GM12878 (cell line): ENCODE measurements at regions not wholly inside any gene's neighbourhood (a gene's known extent, or its start where the extent isn't known, plus 50 kb on each side); places are given as distances from the start of the nearest gene placed in this dataset.

Experiments used
- ATAC-seq: fragments of 200-7000 bp; cut with Tn5 transposase; 3 replicates; pipeline ENCODE4 v1.9.1; 2020; ENCODE audit warnings: mild to moderate bottlenecking, moderate library complexity
- BruUV-seq: library from RNA; stranded (reverse); fragments of 400-500 nt; replicated peaks from 2 replicates; lab custom pipeline; 2021; lab: Mats Ljungman, UMichigan
- CTCF ChIA-PET: fragments of 300-600 bp; sonication (Branson Sonifier 250); formaldehyde crosslinking; extraction: SDS; loops from one replicate; lab custom pipeline; 2021; ENCODE audit warnings: inconsistent platforms; lab: Yijun Ruan, JAX
- POLR2A ChIA-PET: fragments of 350-600 bp; formaldehyde crosslinking; extraction: SDS; loops from one replicate; lab custom pipeline; 2021; ENCODE audit warnings: inconsistent platforms; lab: Charles Lee
- RAD21 ChIA-PET: fragments of 300-600 bp; sonication (Branson Sonifier 250); formaldehyde crosslinking; loops from one replicate; lab custom pipeline; 2023; ENCODE audit warnings: antibody characterized with exemption; ENCODE audit not compliant: unreplicated experiment; lab: Charles Lee
- SMC1A ChIA-PET: fragments of 300-600 bp; sonication (Branson Sonifier 250); formaldehyde crosslinking; loops from one replicate; lab custom pipeline; 2023; ENCODE audit not compliant: unreplicated experiment, uncharacterized antibody; lab: Charles Lee
- DNase-seq: peaks from one replicate; pipeline ENCODE4 v3.0.0-alpha.2; 2011; ENCODE audit warnings: low read depth, low spot score
- FAIRE-seq: peaks from 3 replicates; lab custom pipeline; 2011; peaks lifted over from hg19 to GRCh38; lab: Jason Lieb, UNC
- H2AFZ ChIP-seq: 2 replicates; pipeline ENCODE4 v1.6.0; 2011; ENCODE audit warnings: low read depth, low read length, control low read depth; ENCODE audit not compliant: control insufficient read depth
- H3K27ac ChIP-seq: 2 replicates; pipeline ENCODE4 v1.5.1; 2011; ENCODE audit warnings: control low read depth; ENCODE audit not compliant: control insufficient read depth, insufficient read depth
- H3K27me3 ChIP-seq, 2 experiments: replicated peaks in 1 of 2; 2 replicates each; pipeline versions ENCODE4 v1.6.0 to v1.6.1; 2011; ENCODE audit warnings: low read length in 1 of 2; ENCODE audit not compliant: control insufficient read depth in 2 of 2, insufficient read depth in 2 of 2
- H3K36me3 ChIP-seq, 2 experiments: 2 replicates each; pipeline ENCODE4 v1.5.1; 2011; ENCODE audit warnings: low read length in 1 of 2; ENCODE audit not compliant: control insufficient read depth in 2 of 2, insufficient read depth in 2 of 2
- H3K4me1 ChIP-seq: 2 replicates; pipeline ENCODE4 v1.6.1; 2011; ENCODE audit warnings: mild to moderate bottlenecking, low read length, moderate library complexity, mixed read lengths; ENCODE audit not compliant: control insufficient read depth, insufficient read depth
- H3K4me2 ChIP-seq: 2 replicates; pipeline ENCODE4 v1.6.0; 2011; ENCODE audit warnings: control low read depth; ENCODE audit not compliant: control insufficient read depth, insufficient read depth
- H3K4me3 ChIP-seq: fragments of 200-600 bp; sonication (generic); 2 replicates; pipeline ENCODE4 v1.5.1; 2016
- H3K79me2 ChIP-seq: 2 replicates; pipeline ENCODE4 v1.6.0; 2011; ENCODE audit warnings: low read length; ENCODE audit not compliant: control insufficient read depth, insufficient read depth
- H3K9ac ChIP-seq: 2 replicates; pipeline ENCODE4 v1.8.0; 2011; ENCODE audit warnings: low read length, control low read depth, mixed read lengths; ENCODE audit not compliant: control insufficient read depth, insufficient read depth
- H3K9me3 ChIP-seq: replicated peaks from 3 replicates; pipeline ENCODE4 v1.5.1; 2011; ENCODE audit warnings: mild to moderate bottlenecking, low read length; ENCODE audit not compliant: control insufficient read depth, insufficient read depth
- H4K20me1 ChIP-seq: 2 replicates; pipeline ENCODE4 v1.6.0; 2011; ENCODE audit not compliant: control insufficient read depth, insufficient read depth
- FOS ChIP-seq: IDR thresholded peaks from 3 replicates; pipeline ENCODE4 v1.6.1; 2011; ENCODE audit warnings: borderline replicate concordance; ENCODE audit not compliant: insufficient read length; ENCODE audit errors: extremely low read depth
- FOXM1 ChIP-seq: IDR thresholded peaks from 2 replicates; pipeline ENCODE4 v1.6.1; 2012; ENCODE audit warnings: low read depth, mild to moderate bottlenecking, inconsistent platforms, low read length, moderate library complexity
- IKZF1 ChIP-seq: fragments of 450-650 bp; conservative IDR thresholded peaks from 2 replicates; pipeline ENCODE4 v1.6.1; 2017; ENCODE audit warnings: antibody characterized with exemption, mild to moderate bottlenecking
- JUNB ChIP-seq: IDR thresholded peaks from 2 replicates; pipeline ENCODE4 v1.6.1; 2016; ENCODE audit warnings: antibody characterized with exemption, mild to moderate bottlenecking
- NR2C1 ChIP-seq: fragments of 450-650 bp; IDR thresholded peaks from 2 replicates; pipeline ENCODE4 v1.6.1; 2017; ENCODE audit warnings: antibody characterized with exemption, mild to moderate bottlenecking, moderate library complexity
- SMAD5 ChIP-seq: IDR thresholded peaks from 2 replicates; pipeline ENCODE4 v1.6.1; 2016; ENCODE audit warnings: antibody characterized with exemption, low read depth
- WGBS: methylation state at CpG from one replicate; pipeline ENCODE4 v1.1.6; 2016; ENCODE audit warnings: low lambda C conversion rate; ENCODE audit not compliant: insufficient replicate concordance, insufficient coverage; ENCODE audit errors: missing lambda C conversion rate; 5-methylcytosine and 5-hydroxymethylcytosine counted together
- in situ Hi-C: fragments of 300-500 bp; cut with MboI; formaldehyde crosslinking; loops from 9 replicates; pipeline ENCODE4 v1.14.3; 2018; ENCODE audit warnings: mixed read lengths
- intact Hi-C: fragments of 100-400 bp; cut with micrococcal nuclease; formaldehyde crosslinking; loops from one replicate; pipeline ENCODE4 v1.14.2; 2022; ENCODE audit not compliant: unreplicated experiment
- TF ChIP-seq, protein P1 (sequence below): fragments of 450-650 bp; IDR thresholded peaks from 2 replicates; pipeline ENCODE4 v1.6.1; 2017; ENCODE audit warnings: low read depth, mild to moderate bottlenecking, moderate library complexity

DNA sequence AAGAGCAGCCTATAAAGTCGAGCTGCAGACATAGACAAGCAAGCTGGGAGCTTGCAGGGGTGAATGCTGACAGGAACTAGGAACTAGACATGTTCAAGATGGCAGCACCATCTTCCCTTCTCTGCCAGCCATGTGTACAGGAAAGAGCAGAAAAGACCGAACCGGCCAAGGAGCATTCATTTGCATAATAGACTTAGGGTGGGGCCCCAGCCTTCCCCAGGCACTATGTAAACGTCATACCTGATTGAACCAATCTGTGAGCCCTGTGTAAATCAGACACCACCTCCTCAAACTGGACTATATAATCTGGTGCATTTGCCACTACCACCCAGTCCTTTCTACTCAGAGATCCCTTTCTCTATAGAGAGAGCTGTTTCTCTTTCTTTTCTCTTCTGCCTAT lies 106.9 kb upstream of the FAM3C start:
- intact Hi-C loops, result no loop called here
- H4K20me1 ChIP-seq, result no peaks in the 10 kb centered on the region
- WGBS, result 50% methylated on average over 4 of the region's 4 CpGs
- H3K79me2 ChIP-seq, result no peaks in the 10 kb centered on the region
- H2AFZ ChIP-seq, result no peak overlapping the region
- ChIA-PET CTCF (interaction anchor here (1.4 to 1.9 kb wide), 2 partner anchors 16 to 135 kb away, joined by 4 to 11 read pairs; no protein-coding TSS in a partner anchor), POLR2A (interaction anchor here (0.5 kb wide), 1 partner anchor 28 kb away, joined by 3 read pairs; no protein-coding TSS in a partner anchor), SMC1A (interaction anchor here (1.1 to 1.8 kb wide), 5 partner anchors 18 to 136 kb away, joined by 3 to 5 read pairs (median 4); no protein-coding TSS in a partner anchor), RAD21 (no interaction called here)
- no peaks in the 10 kb centered on the region for H3K27me3 ChIP-seq
- in situ Hi-C loops, result no loop called here
- DNase-seq, result no peak
- no peak for ATAC-seq
- no peak overlapping the region for H3K4me2 ChIP-seq
- H3K4me3 ChIP-seq, result no peak overlapping the region
- H3K9ac ChIP-seq, result no peak overlapping the region
- TF ChIP-seq, protein P1, sequence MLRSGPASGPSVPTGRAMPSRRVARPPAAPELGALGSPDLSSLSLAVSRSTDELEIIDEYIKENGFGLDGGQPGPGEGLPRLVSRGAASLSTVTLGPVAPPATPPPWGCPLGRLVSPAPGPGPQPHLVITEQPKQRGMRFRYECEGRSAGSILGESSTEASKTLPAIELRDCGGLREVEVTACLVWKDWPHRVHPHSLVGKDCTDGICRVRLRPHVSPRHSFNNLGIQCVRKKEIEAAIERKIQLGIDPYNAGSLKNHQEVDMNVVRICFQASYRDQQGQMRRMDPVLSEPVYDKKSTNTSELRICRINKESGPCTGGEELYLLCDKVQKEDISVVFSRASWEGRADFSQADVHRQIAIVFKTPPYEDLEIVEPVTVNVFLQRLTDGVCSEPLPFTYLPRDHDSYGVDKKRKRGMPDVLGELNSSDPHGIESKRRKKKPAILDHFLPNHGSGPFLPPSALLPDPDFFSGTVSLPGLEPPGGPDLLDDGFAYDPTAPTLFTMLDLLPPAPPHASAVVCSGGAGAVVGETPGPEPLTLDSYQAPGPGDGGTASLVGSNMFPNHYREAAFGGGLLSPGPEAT, result no peak
- TF ChIP-seq FOXM1 (no peak), NR2C1 (no peak), SMAD5 (no peak), FOS (no peak), JUNB (no peak), IKZF1 (no peak)
- H3K27ac ChIP-seq, result no peak overlapping the region
- no TSS peak for BruUV-seq
- peaks cover 7% of the 10 kb centered on the region; the same call in 2 of the 3 replicates for H3K9me3 ChIP-seq
- no peaks in the 10 kb centered on the region for H3K4me1 ChIP-seq
- FAIRE-seq, result no peak
- no peaks in the 10 kb centered on the region for H3K36me3 ChIP-seq
